ENCODE measurements at regions not wholly inside any gene's neighbourhood (a gene's known extent, or its start where the extent isn't known, plus 50 kb on each side); places are given as distances from the start of the nearest gene placed in this dataset.

DNA sequence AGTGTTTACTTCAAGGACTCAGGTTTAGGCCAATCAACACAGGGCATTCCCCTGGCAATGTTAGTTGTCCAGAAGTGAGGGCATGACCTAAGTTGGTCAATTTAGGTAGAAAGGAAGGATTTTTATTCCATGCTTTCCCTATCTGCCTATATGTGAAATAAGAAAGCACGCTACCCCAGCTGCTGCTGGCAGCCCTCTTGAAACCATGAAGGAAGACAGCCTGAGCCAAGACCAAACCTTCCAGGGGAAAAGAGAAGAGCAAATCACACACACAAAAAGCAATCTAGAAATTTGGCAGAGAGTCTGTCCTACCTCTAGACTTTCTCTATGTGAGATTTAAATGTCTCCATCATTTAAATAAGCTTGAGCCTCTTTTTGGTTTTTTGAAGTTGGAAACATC, 387.6 kb downstream of the TNS1 start:
- TF ChIP-seq, protein P1, sequence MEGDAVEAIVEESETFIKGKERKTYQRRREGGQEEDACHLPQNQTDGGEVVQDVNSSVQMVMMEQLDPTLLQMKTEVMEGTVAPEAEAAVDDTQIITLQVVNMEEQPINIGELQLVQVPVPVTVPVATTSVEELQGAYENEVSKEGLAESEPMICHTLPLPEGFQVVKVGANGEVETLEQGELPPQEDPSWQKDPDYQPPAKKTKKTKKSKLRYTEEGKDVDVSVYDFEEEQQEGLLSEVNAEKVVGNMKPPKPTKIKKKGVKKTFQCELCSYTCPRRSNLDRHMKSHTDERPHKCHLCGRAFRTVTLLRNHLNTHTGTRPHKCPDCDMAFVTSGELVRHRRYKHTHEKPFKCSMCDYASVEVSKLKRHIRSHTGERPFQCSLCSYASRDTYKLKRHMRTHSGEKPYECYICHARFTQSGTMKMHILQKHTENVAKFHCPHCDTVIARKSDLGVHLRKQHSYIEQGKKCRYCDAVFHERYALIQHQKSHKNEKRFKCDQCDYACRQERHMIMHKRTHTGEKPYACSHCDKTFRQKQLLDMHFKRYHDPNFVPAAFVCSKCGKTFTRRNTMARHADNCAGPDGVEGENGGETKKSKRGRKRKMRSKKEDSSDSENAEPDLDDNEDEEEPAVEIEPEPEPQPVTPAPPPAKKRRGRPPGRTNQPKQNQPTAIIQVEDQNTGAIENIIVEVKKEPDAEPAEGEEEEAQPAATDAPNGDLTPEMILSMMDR (IDR thresholded peaks at IDR 0.05; ENCODE audit: low read depth, low read length) = no peak
- no peak for TF ChIP-seq MYC (IDR thresholded peaks at IDR 0.05; ENCODE audit: low read depth, low read length)

Measured in NB4 (cell line).